ENCODE measurements at regions not wholly inside any gene's neighbourhood (a gene's known extent, or its start where the extent isn't known, plus 50 kb on each side); places are given as distances from the start of the nearest gene placed in this dataset.
"Not testable (repeated sequence)": the region's sequence is repeated elsewhere in the genome, so short reads cannot be mapped to it uniquely, and the experiment has no call there.

GRCh38 chr3:26011276-26011675 is 221.4 kb downstream of the OXSM start:
- Histone ChIP-seq H3K4me3 (ENCODE audit: low read length in 2 of 2) (no peak overlapping the region), H3K27ac (ENCODE audit: low read depth in 1 of 2, low read length in 1 of 2) (no peak overlapping the region), H3K9me3 (ENCODE audit: control insufficient read depth in 2 of 2, insufficient read depth in 1 of 2, low read length in 1 of 2) (no peaks in the 10 kb centered on the region), H3K4me1 (ENCODE audit: control insufficient read depth in 2 of 2, insufficient read depth in 2 of 2, low read length in 2 of 2) (no peaks in the 10 kb centered on the region), H3K27me3 (ENCODE audit: control insufficient read depth in 2 of 2, insufficient read depth in 1 of 2, low read length in 1 of 2) (no peaks in the 10 kb centered on the region), H3K36me3 (ENCODE audit: control insufficient read depth in 2 of 2, insufficient read depth in 2 of 2, low read length in 1 of 2) (no peaks in the 10 kb centered on the region)
- DNase-seq (ENCODE audit: low read depth in 6 of 9, low spot score in 9 of 9): no peak
- WGBS: 95% methylated on average over 6 of the region's 6 CpGs

GRCh38 chr3:26012241-26012745 is 222.4 kb downstream of the OXSM start:
- Histone ChIP-seq H3K4me1 (ENCODE audit: control insufficient read depth in 2 of 2, insufficient read depth in 2 of 2, low read length in 2 of 2) (no peaks in the 10 kb centered on the region), H3K9me3 (ENCODE audit: control insufficient read depth in 2 of 2, insufficient read depth in 1 of 2, low read length in 1 of 2) (no peaks in the 10 kb centered on the region), H3K4me3 (ENCODE audit: low read length in 2 of 2) (no peak overlapping the region), H3K27me3 (ENCODE audit: control insufficient read depth in 2 of 2, insufficient read depth in 1 of 2, low read length in 1 of 2) (no peaks in the 10 kb centered on the region), H3K27ac (ENCODE audit: low read depth in 1 of 2, low read length in 1 of 2) (no peak overlapping the region), H3K36me3 (ENCODE audit: control insufficient read depth in 2 of 2, insufficient read depth in 2 of 2, low read length in 1 of 2) (no peaks in the 10 kb centered on the region)
- DNase-seq (ENCODE audit: low read depth in 6 of 9, low spot score in 9 of 9): no peak
- 93% methylated on average over 3 of the region's 3 CpGs for WGBS

GRCh38 chr3:26015752-26016151 is 225.9 kb downstream of the OXSM start:
- 93% methylated on average over 5 of the region's 5 CpGs for WGBS
- Histone ChIP-seq H3K4me3 (ENCODE audit: low read length in 2 of 2) (no peak overlapping the region), H3K36me3 (ENCODE audit: control insufficient read depth in 2 of 2, insufficient read depth in 2 of 2, low read length in 1 of 2) (no peaks in the 10 kb centered on the region), H3K27ac (ENCODE audit: low read depth in 1 of 2, low read length in 1 of 2) (no peak overlapping the region), H3K4me1 (ENCODE audit: control insufficient read depth in 2 of 2, insufficient read depth in 2 of 2, low read length in 2 of 2) (no peaks in the 10 kb centered on the region), H3K9me3 (ENCODE audit: control insufficient read depth in 2 of 2, insufficient read depth in 1 of 2, low read length in 1 of 2) (no peaks in the 10 kb centered on the region), H3K27me3 (ENCODE audit: control insufficient read depth in 2 of 2, insufficient read depth in 1 of 2, low read length in 1 of 2) (no peaks in the 10 kb centered on the region)
- no peak for DNase-seq (ENCODE audit: low read depth in 6 of 9, low spot score in 9 of 9)

GRCh38 chr3:26018889-26019288 is 229.0 kb downstream of the OXSM start:
- no peak overlapping the region for H3K27ac ChIP-seq (ENCODE audit: low read depth in 1 of 2, low read length in 1 of 2)
- no peaks in the 10 kb centered on the region for H3K9me3 ChIP-seq (ENCODE audit: control insufficient read depth in 2 of 2, insufficient read depth in 1 of 2, low read length in 1 of 2)
- no peak for DNase-seq (ENCODE audit: low read depth in 6 of 9, low spot score in 9 of 9)
- 84% methylated on average over 1 of the region's 1 CpG for WGBS
- no peaks in the 10 kb centered on the region for H3K27me3 ChIP-seq (ENCODE audit: control insufficient read depth in 2 of 2, insufficient read depth in 1 of 2, low read length in 1 of 2)
- no peaks in the 10 kb centered on the region for H3K4me1 ChIP-seq (ENCODE audit: control insufficient read depth in 2 of 2, insufficient read depth in 2 of 2, low read length in 2 of 2)
- H3K4me3 ChIP-seq (ENCODE audit: low read length in 2 of 2): no peak overlapping the region
- no peaks in the 10 kb centered on the region for H3K36me3 ChIP-seq (ENCODE audit: control insufficient read depth in 2 of 2, insufficient read depth in 2 of 2, low read length in 1 of 2)

- not testable (repeated sequence) for DNase-seq (ENCODE audit: low read depth in 6 of 9, low spot score in 9 of 9); H3K36me3 ChIP-seq (ENCODE audit: control insufficient read depth in 2 of 2, insufficient read depth in 2 of 2, low read length in 1 of 2); H3K4me3 ChIP-seq (ENCODE audit: low read length in 2 of 2); H3K27me3 ChIP-seq (ENCODE audit: control insufficient read depth in 2 of 2, insufficient read depth in 1 of 2, low read length in 1 of 2); H3K9me3 ChIP-seq (ENCODE audit: control insufficient read depth in 2 of 2, insufficient read depth in 1 of 2, low read length in 1 of 2); H3K4me1 ChIP-seq (ENCODE audit: control insufficient read depth in 2 of 2, insufficient read depth in 2 of 2, low read length in 2 of 2); H3K27ac ChIP-seq (ENCODE audit: low read depth in 1 of 2, low read length in 1 of 2)
- 92% methylated on average over 3 of the region's 3 CpGs for WGBS
These were observed 234.3 kb downstream of the OXSM start for GRCh38 chr3:26024206-26024605.

GRCh38 chr3:26029321-26029720 is 239.4 kb downstream of the OXSM start:
- no peak overlapping the region for H3K4me3 ChIP-seq (ENCODE audit: low read length in 2 of 2)
- no peaks in the 10 kb centered on the region for H3K27me3 ChIP-seq (ENCODE audit: control insufficient read depth in 2 of 2, insufficient read depth in 1 of 2, low read length in 1 of 2)
- WGBS: 95% methylated on average over 2 of the region's 2 CpGs
- no peaks in the 10 kb centered on the region for H3K4me1 ChIP-seq (ENCODE audit: control insufficient read depth in 2 of 2, insufficient read depth in 2 of 2, low read length in 2 of 2)
- H3K9me3 ChIP-seq (ENCODE audit: control insufficient read depth in 2 of 2, insufficient read depth in 1 of 2, low read length in 1 of 2): no peaks in the 10 kb centered on the region
- DNase-seq (ENCODE audit: low read depth in 6 of 9, low spot score in 9 of 9): no peak
- no peak overlapping the region for H3K27ac ChIP-seq (ENCODE audit: low read depth in 1 of 2, low read length in 1 of 2)
- no peaks in the 10 kb centered on the region for H3K36me3 ChIP-seq (ENCODE audit: control insufficient read depth in 2 of 2, insufficient read depth in 2 of 2, low read length in 1 of 2)

- H3K4me3 ChIP-seq (ENCODE audit: low read length in 2 of 2); DNase-seq (ENCODE audit: low read depth in 6 of 9, low spot score in 9 of 9); H3K27ac ChIP-seq (ENCODE audit: low read depth in 1 of 2, low read length in 1 of 2); H3K27me3 ChIP-seq (ENCODE audit: control insufficient read depth in 2 of 2, insufficient read depth in 1 of 2, low read length in 1 of 2); H3K36me3 ChIP-seq (ENCODE audit: control insufficient read depth in 2 of 2, insufficient read depth in 2 of 2, low read length in 1 of 2); H3K9me3 ChIP-seq (ENCODE audit: control insufficient read depth in 2 of 2, insufficient read depth in 1 of 2, low read length in 1 of 2); H3K4me1 ChIP-seq (ENCODE audit: control insufficient read depth in 2 of 2, insufficient read depth in 2 of 2, low read length in 2 of 2): not testable (repeated sequence)
- 87% methylated on average over 12 of the region's 12 CpGs for WGBS
These were observed 252.2 kb downstream of the OXSM start for GRCh38 chr3:26042126-26042525.

- 85% methylated on average over 1 of the region's 1 CpG for WGBS
- H3K4me3 ChIP-seq (ENCODE audit: low read length in 2 of 2): no peak overlapping the region
- H3K27me3 ChIP-seq (ENCODE audit: control insufficient read depth in 2 of 2, insufficient read depth in 1 of 2, low read length in 1 of 2): no peaks in the 10 kb centered on the region
- H3K9me3 ChIP-seq (ENCODE audit: control insufficient read depth in 2 of 2, insufficient read depth in 1 of 2, low read length in 1 of 2): no peaks in the 10 kb centered on the region
- no peaks in the 10 kb centered on the region for H3K4me1 ChIP-seq (ENCODE audit: control insufficient read depth in 2 of 2, insufficient read depth in 2 of 2, low read length in 2 of 2)
- DNase-seq (ENCODE audit: low read depth in 6 of 9, low spot score in 9 of 9): no peak
- no peaks in the 10 kb centered on the region for H3K36me3 ChIP-seq (ENCODE audit: control insufficient read depth in 2 of 2, insufficient read depth in 2 of 2, low read length in 1 of 2)
- no peak overlapping the region for H3K27ac ChIP-seq (ENCODE audit: low read depth in 1 of 2, low read length in 1 of 2)
These were observed 260.1 kb downstream of the OXSM start for GRCh38 chr3:26049951-26050350.

- no peaks in the 10 kb centered on the region for H3K9me3 ChIP-seq (ENCODE audit: control insufficient read depth in 2 of 2, insufficient read depth in 1 of 2, low read length in 1 of 2)
- 89% methylated on average over 1 of the region's 1 CpG for WGBS
- H3K27me3 ChIP-seq (ENCODE audit: control insufficient read depth in 2 of 2, insufficient read depth in 1 of 2, low read length in 1 of 2): no peaks in the 10 kb centered on the region
- no peak overlapping the region for H3K27ac ChIP-seq (ENCODE audit: low read depth in 1 of 2, low read length in 1 of 2)
- H3K4me1 ChIP-seq (ENCODE audit: control insufficient read depth in 2 of 2, insufficient read depth in 2 of 2, low read length in 2 of 2): no peaks in the 10 kb centered on the region
- no peak overlapping the region for H3K4me3 ChIP-seq (ENCODE audit: low read length in 2 of 2)
- H3K36me3 ChIP-seq (ENCODE audit: control insufficient read depth in 2 of 2, insufficient read depth in 2 of 2, low read length in 1 of 2): no peaks in the 10 kb centered on the region
- no peak for DNase-seq (ENCODE audit: low read depth in 6 of 9, low spot score in 9 of 9)
These were observed 260.9 kb downstream of the OXSM start for GRCh38 chr3:26050776-26051175.

- H3K27me3 ChIP-seq (ENCODE audit: control insufficient read depth in 2 of 2, insufficient read depth in 1 of 2, low read length in 1 of 2): no peaks in the 10 kb centered on the region
- no peaks in the 10 kb centered on the region for H3K4me1 ChIP-seq (ENCODE audit: control insufficient read depth in 2 of 2, insufficient read depth in 2 of 2, low read length in 2 of 2)
- no peaks in the 10 kb centered on the region for H3K36me3 ChIP-seq (ENCODE audit: control insufficient read depth in 2 of 2, insufficient read depth in 2 of 2, low read length in 1 of 2)
- no peak overlapping the region for H3K27ac ChIP-seq (ENCODE audit: low read depth in 1 of 2, low read length in 1 of 2)
- H3K4me3 ChIP-seq (ENCODE audit: low read length in 2 of 2): no peak overlapping the region
- H3K9me3 ChIP-seq (ENCODE audit: control insufficient read depth in 2 of 2, insufficient read depth in 1 of 2, low read length in 1 of 2): no peaks in the 10 kb centered on the region
- WGBS: 94% methylated on average over 4 of the region's 4 CpGs
- DNase-seq (ENCODE audit: low read depth in 6 of 9, low spot score in 9 of 9): no peak
These were observed 269.0 kb downstream of the OXSM start for GRCh38 chr3:26058901-26059321.

Data from thymus (tissue), 11 donors.